AG04450 (cell line): ENCODE measurements at regions not wholly inside any gene's neighbourhood (a gene's known extent, or its start where the extent isn't known, plus 50 kb on each side); places are given as distances from the start of the nearest gene placed in this dataset.

Experiments
- CTCF ChIA-PET: fragments of 300-600, 350-600 bp; formaldehyde crosslinking; extraction: SDS; loops from one replicate; lab custom pipeline; 2022; ENCODE audit warnings: antibody characterized with exemption, inconsistent platforms; lab: Charles Lee
- POLR2A ChIA-PET: fragments of 350-600 bp; formaldehyde crosslinking; extraction: SDS; loops from one replicate; lab custom pipeline; 2021; ENCODE audit warnings: antibody characterized with exemption, inconsistent platforms; lab: Yijun Ruan, JAX
- DNase-seq: peaks from one replicate; pipeline ENCODE4 v3.0.0-alpha.2; 2011; ENCODE audit warnings: low read depth, low spot score
- H3K27ac ChIP-seq: one replicate; pipeline ENCODE4 v1.5.1; 2012; ENCODE audit warnings: low read depth, low read length, control low read depth
- H3K27me3 ChIP-seq: one replicate; pipeline ENCODE4 v1.6.0; 2012; ENCODE audit warnings: low read length; ENCODE audit not compliant: control insufficient read depth, insufficient read depth
- H3K4me3 ChIP-seq: 2 replicates; pipeline ENCODE4 v1.5.1; 2011; ENCODE audit warnings: mild to moderate bottlenecking, low read depth, low read length, control low read depth
- H3K9me3 ChIP-seq: 2 replicates; pipeline ENCODE4 v1.5.1; 2012; ENCODE audit warnings: low read length; ENCODE audit not compliant: control insufficient read depth, insufficient read depth
- TF ChIP-seq, protein P1 (sequence below): IDR thresholded peaks from 2 replicates; pipeline ENCODE4 v1.5.1; 2011; ENCODE audit warnings: low read depth, low read length, control low read depth, inconsistent platforms

GRCh38 chr4:11014199-11014598 is 329.6 kb upstream of the CLNK start:
- ChIA-PET POLR2A (no interaction called here), CTCF (no interaction called here)
- no peaks in the 10 kb centered on the region for H3K9me3 ChIP-seq
- H3K27me3 ChIP-seq = no peaks in the 10 kb centered on the region
- no peak overlapping the region for H3K27ac ChIP-seq
- TF ChIP-seq, protein P1, sequence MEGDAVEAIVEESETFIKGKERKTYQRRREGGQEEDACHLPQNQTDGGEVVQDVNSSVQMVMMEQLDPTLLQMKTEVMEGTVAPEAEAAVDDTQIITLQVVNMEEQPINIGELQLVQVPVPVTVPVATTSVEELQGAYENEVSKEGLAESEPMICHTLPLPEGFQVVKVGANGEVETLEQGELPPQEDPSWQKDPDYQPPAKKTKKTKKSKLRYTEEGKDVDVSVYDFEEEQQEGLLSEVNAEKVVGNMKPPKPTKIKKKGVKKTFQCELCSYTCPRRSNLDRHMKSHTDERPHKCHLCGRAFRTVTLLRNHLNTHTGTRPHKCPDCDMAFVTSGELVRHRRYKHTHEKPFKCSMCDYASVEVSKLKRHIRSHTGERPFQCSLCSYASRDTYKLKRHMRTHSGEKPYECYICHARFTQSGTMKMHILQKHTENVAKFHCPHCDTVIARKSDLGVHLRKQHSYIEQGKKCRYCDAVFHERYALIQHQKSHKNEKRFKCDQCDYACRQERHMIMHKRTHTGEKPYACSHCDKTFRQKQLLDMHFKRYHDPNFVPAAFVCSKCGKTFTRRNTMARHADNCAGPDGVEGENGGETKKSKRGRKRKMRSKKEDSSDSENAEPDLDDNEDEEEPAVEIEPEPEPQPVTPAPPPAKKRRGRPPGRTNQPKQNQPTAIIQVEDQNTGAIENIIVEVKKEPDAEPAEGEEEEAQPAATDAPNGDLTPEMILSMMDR = no peak
- no peak overlapping the region for H3K4me3 ChIP-seq
- no peak for DNase-seq

DNA sequence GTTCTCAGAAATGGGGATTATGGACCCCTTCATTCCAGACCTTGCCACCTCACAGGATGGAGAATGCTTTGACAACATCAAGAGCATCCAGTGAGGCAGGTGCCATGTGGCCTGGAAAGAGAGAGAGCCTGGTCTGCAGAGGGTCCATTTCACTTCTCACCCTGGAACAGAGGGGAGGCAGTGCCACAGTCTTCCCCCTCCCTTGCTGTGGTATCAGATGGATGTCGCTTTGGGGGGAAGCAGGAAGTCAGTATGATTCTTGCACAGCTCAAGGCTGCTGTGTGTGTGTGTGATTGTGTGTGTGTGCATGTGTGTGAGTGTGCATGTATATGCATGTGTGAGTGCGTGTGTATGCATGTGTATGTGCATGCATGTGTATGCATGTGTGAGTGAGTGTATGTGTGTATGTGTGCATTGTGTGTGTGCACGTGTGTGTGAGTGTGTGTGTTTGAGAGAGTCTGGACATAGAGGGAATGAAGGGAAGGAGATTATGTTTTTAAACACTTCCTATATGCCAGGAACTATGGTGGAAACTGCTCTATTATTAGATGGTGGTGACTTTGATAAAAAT is 328.6 kb upstream of the CLNK start:
- no peak overlapping the region for H3K27ac ChIP-seq

GRCh38 chr4:11011249-11011648 is 326.7 kb upstream of the CLNK start:
- no peak overlapping the region for H3K27ac ChIP-seq
- TF ChIP-seq, protein P1 = no peak
- no peaks in the 10 kb centered on the region for H3K9me3 ChIP-seq
- POLR2A ChIA-PET = no interaction called here
- CTCF ChIA-PET = no interaction called here
- DNase-seq = no peak
- H3K27me3 ChIP-seq = no peaks in the 10 kb centered on the region
- no peak overlapping the region for H3K4me3 ChIP-seq

More for the DNA sequence above, 328.6 kb upstream of the CLNK start:
- DNase-seq = no peak
- no peaks in the 10 kb centered on the region for H3K9me3 ChIP-seq
- POLR2A ChIA-PET = no interaction called here
- no peak overlapping the region for H3K4me3 ChIP-seq
- CTCF ChIA-PET = no interaction called here
- TF ChIP-seq, protein P1 = no peak
- H3K27me3 ChIP-seq = no peaks in the 10 kb centered on the region

GRCh38 chr4:11010624-11011023 is 326.1 kb upstream of the CLNK start:
- Histone ChIP-seq H3K9me3 (no peaks in the 10 kb centered on the region), H3K27ac (no peak overlapping the region), H3K4me3 (no peak overlapping the region), H3K27me3 (no peaks in the 10 kb centered on the region)
- ChIA-PET POLR2A (no interaction called here), CTCF (no interaction called here)
- TF ChIP-seq, protein P1 = no peak
- no peak for DNase-seq

- no peak overlapping the region for H3K27ac ChIP-seq
- POLR2A ChIA-PET = no interaction called here
- no peaks in the 10 kb centered on the region for H3K9me3 ChIP-seq
- no peak overlapping the region for H3K4me3 ChIP-seq
- TF ChIP-seq, protein P1 = no peak
- DNase-seq = no peak
- CTCF ChIA-PET = no interaction called here
- no peaks in the 10 kb centered on the region for H3K27me3 ChIP-seq
Measured at GRCh38 chr4:11009281-11009680, 324.7 kb upstream of the CLNK start.
